ENCODE measurements at regions not wholly inside any gene's neighbourhood (a gene's known extent, or its start where the extent isn't known, plus 50 kb on each side); places are given as distances from the start of the nearest gene placed in this dataset.

DNA sequence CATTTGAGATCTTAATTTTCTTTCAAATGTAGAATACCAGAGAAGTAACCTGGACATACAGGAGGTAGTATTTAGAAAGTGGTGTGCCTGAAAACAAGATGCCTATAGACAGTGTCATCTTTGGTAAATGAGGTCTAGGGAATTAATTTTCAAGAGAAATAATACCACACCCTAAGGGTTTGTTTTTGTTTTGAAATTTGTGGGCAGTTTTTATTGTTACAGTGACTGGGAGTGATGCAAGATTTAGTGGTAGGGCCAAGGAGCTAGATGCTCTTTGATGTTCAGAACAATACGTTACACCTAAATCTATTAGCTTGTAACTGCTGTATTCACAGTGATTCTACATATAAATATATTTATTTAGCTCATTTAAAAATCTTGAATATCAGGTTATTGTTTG is 856.5 kb upstream of the MAP3K7 start:
- TF ChIP-seq, protein P1, sequence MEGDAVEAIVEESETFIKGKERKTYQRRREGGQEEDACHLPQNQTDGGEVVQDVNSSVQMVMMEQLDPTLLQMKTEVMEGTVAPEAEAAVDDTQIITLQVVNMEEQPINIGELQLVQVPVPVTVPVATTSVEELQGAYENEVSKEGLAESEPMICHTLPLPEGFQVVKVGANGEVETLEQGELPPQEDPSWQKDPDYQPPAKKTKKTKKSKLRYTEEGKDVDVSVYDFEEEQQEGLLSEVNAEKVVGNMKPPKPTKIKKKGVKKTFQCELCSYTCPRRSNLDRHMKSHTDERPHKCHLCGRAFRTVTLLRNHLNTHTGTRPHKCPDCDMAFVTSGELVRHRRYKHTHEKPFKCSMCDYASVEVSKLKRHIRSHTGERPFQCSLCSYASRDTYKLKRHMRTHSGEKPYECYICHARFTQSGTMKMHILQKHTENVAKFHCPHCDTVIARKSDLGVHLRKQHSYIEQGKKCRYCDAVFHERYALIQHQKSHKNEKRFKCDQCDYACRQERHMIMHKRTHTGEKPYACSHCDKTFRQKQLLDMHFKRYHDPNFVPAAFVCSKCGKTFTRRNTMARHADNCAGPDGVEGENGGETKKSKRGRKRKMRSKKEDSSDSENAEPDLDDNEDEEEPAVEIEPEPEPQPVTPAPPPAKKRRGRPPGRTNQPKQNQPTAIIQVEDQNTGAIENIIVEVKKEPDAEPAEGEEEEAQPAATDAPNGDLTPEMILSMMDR (IDR thresholded peaks at IDR 0.05), result no peak
- TF ChIP-seq POLR2A (IDR thresholded peaks at IDR 0.05), result no peak

Data from breast epithelium (tissue), 3 donors.